MM.1S (cell line): ENCODE measurements at regions not wholly inside any gene's neighbourhood (a gene's known extent, or its start where the extent isn't known, plus 50 kb on each side); places are given as distances from the start of the nearest gene placed in this dataset.

Experiments used
- DNase-seq: peaks from one replicate; pipeline ENCODE4 v3.0.0-alpha.2; 2015
- H2AFZ ChIP-seq: fragments of 300-600 bp; sonication (generic); 2 replicates; pipeline ENCODE4 v1.6.0; 2016; ENCODE audit warnings: antibody characterized with exemption, low read length
- H3F3A ChIP-seq: fragments of 300-600 bp; sonication (generic); 2 replicates; pipeline ENCODE4 v1.6.1; 2016; ENCODE audit warnings: mild to moderate bottlenecking, antibody characterized with exemption, low read length, moderate library complexity, mixed read lengths; ENCODE audit not compliant: insufficient read depth
- H3K27ac ChIP-seq: fragments of 300-600 bp; sonication (generic); 2 replicates; pipeline ENCODE4 v1.5.1; 2016; ENCODE audit warnings: mild to moderate bottlenecking, low read length
- H3K27me3 ChIP-seq: fragments of 300-600 bp; sonication (generic); replicated peaks from 2 replicates; pipeline ENCODE4 v1.6.0; 2016; ENCODE audit warnings: low read length; ENCODE audit not compliant: insufficient read depth
- H3K36me3 ChIP-seq: fragments of 300-600 bp; sonication (generic); replicated peaks from 2 replicates; pipeline ENCODE4 v1.6.1; 2016; ENCODE audit warnings: mild to moderate bottlenecking, low read length, mixed read lengths; ENCODE audit not compliant: insufficient read depth
- H3K4me1 ChIP-seq: fragments of 300-600 bp; sonication (generic); 2 replicates; pipeline ENCODE4 v1.6.1; 2016; ENCODE audit warnings: low read length, mixed read lengths
- H3K4me2 ChIP-seq: fragments of 300-600 bp; sonication (generic); 2 replicates; pipeline ENCODE4 v1.6.0; 2016; ENCODE audit warnings: low read depth, low read length
- H3K4me3 ChIP-seq: fragments of 300-600 bp; sonication (generic); 2 replicates; pipeline ENCODE4 v1.5.1; 2016; ENCODE audit warnings: low read length, mixed read lengths
- H3K79me2 ChIP-seq: fragments of 300-600 bp; sonication (generic); 2 replicates; pipeline ENCODE4 v1.6.1; 2016; ENCODE audit warnings: mixed run types, low read length, mixed read lengths
- H3K9ac ChIP-seq: fragments of 300-600 bp; sonication (generic); 2 replicates; pipeline ENCODE4 v1.6.1; 2016; ENCODE audit warnings: low read length, mixed read lengths
- H3K9me2 ChIP-seq: fragments of 300-600 bp; sonication (generic); replicated peaks from 2 replicates; pipeline ENCODE4 v1.6.1; 2016; ENCODE audit warnings: mild to moderate bottlenecking, low read length, mixed read lengths; ENCODE audit not compliant: insufficient read depth
- H3K9me3 ChIP-seq: fragments of 300-600 bp; sonication (generic); replicated peaks from 2 replicates; pipeline ENCODE4 v1.6.1; 2016; ENCODE audit warnings: mild to moderate bottlenecking, low read length, mixed read lengths; ENCODE audit not compliant: insufficient read depth
- H4K20me1 ChIP-seq: fragments of 300-600 bp; sonication (generic); 2 replicates; pipeline ENCODE4 v1.6.1; 2016; ENCODE audit warnings: mild to moderate bottlenecking, low read length, moderate library complexity, mixed read lengths; ENCODE audit not compliant: insufficient read depth
- CTCF ChIP-seq: fragments of 300-600 bp; sonication (generic); IDR thresholded peaks from 2 replicates; pipeline ENCODE4 v1.5.1; 2016; ENCODE audit warnings: antibody characterized with exemption, low read length, mixed read lengths
- EZH2 ChIP-seq: fragments of 300-600 bp; sonication (generic); optimal IDR thresholded peaks from 2 replicates; pipeline ENCODE3; 2017; ENCODE audit warnings: low read depth, mild to moderate bottlenecking, antibody characterized with exemption, low read length, mixed read lengths
- EZH2phosphoT487 ChIP-seq: fragments of 300-600 bp; sonication (generic); IDR thresholded peaks from 2 replicates; pipeline ENCODE4 v1.6.1; 2018; ENCODE audit warnings: antibody characterized with exemption, low read length

DNA sequence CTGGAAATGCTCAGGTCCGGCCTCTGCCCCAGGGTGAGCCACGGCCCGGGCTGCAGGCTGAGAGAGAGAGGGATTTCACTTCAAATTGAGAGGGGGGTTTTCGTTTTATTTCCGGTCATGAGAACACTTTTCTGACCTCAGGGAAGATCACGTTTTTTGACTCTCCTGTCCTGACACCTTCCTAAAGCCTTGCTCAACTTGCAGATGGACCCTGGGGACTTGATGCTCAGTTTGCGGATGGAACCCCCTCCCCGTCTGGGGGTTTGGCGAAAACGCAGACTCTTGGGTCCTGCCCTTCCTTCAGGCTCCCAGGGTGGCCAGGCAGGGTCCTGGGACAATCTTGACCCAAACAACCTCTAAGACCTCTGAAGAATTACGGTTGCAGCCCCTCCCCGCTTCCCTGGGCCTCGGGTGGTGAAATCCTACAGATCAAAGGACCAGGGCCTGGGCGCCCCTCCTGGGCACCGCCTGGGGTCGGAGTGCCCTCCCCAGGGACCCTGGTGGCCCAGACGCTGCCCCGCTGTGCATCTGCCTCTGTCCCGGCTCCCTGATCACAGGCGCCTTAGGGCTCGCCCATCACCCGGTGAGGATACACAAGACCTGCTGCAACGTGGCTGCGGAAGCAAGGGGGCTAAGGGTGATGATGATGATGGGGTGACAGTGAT lies 148.2 kb downstream of the ERMARD start:
- Histone ChIP-seq H4K20me1 (no peaks in the 10 kb centered on the region), H3K79me2 (no peaks in the 10 kb centered on the region), H3K27me3 (no peaks in the 10 kb centered on the region), H3K27ac (no peak overlapping the region), H3K4me2 (no peak overlapping the region), H3K9me3 (no peaks in the 10 kb centered on the region), H3F3A (no peaks in the 10 kb centered on the region), H3K4me3 (no peak overlapping the region), H3K9me2 (no peaks in the 10 kb centered on the region), H3K9ac (no peak overlapping the region), H3K36me3 (no peaks in the 10 kb centered on the region), H3K4me1 (no peaks in the 10 kb centered on the region), H2AFZ (no peak overlapping the region)
- no peak for TF ChIP-seq CTCF
- no peak for TF ChIP-seq EZH2
- TF ChIP-seq EZH2phosphoT487, result no peak
- DNase-seq, result no peak

DNA sequence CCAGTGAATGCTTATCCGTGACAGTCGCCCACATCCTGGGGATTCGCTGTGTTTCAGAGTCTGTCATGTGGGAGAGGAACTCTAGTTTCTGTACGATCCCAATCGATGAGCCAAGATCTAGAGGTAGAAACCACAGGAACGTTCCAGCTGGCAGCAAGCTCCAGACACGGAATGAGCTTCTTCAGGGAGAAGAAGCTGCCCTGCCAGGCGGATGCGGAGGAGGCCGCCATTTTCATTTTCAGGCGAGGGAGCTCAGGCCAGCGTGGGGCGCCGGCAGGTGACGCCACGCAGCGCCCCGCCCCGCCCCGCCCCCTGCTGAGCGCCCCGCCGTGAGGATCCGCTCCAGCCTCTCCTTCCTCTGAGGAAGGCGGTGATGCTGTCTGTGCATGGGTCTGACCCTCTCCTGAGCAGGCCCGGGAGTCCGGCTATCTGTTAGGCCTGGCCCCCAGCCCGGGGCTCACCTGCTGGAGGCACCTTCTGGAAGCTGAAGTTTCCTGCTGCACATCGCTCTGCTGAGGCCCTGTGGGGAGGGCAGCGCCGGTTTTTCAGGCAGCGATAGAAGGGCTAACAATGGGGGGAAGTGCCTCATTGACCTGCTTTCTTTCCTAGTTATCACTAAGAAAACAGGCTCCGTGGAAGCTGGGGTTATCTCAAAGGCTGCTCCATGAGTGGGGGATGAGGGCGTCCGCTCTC lies 147.5 kb downstream of the ERMARD start:
- DNase-seq, result no peak
- no peak for TF ChIP-seq EZH2phosphoT487
- TF ChIP-seq CTCF, result no peak
- no peaks in the 10 kb centered on the region for H3F3A ChIP-seq
- no peak overlapping the region for H3K9ac ChIP-seq
- 0 out of 2 replicates have a peak overlapping the region, but pooled peaks have one; percentile 19 for H2AFZ ChIP-seq
- H3K9me3 ChIP-seq, result no peaks in the 10 kb centered on the region
- H3K4me3 ChIP-seq, result no peak overlapping the region
- H3K27me3 ChIP-seq, result no peaks in the 10 kb centered on the region
- no peaks in the 10 kb centered on the region for H4K20me1 ChIP-seq
- H3K4me1 ChIP-seq, result no peaks in the 10 kb centered on the region
- H3K36me3 ChIP-seq, result no peaks in the 10 kb centered on the region
- H3K4me2 ChIP-seq, result no peak overlapping the region
- no peak overlapping the region for H3K27ac ChIP-seq
- H3K79me2 ChIP-seq, result no peaks in the 10 kb centered on the region
- no peaks in the 10 kb centered on the region for H3K9me2 ChIP-seq

DNA sequence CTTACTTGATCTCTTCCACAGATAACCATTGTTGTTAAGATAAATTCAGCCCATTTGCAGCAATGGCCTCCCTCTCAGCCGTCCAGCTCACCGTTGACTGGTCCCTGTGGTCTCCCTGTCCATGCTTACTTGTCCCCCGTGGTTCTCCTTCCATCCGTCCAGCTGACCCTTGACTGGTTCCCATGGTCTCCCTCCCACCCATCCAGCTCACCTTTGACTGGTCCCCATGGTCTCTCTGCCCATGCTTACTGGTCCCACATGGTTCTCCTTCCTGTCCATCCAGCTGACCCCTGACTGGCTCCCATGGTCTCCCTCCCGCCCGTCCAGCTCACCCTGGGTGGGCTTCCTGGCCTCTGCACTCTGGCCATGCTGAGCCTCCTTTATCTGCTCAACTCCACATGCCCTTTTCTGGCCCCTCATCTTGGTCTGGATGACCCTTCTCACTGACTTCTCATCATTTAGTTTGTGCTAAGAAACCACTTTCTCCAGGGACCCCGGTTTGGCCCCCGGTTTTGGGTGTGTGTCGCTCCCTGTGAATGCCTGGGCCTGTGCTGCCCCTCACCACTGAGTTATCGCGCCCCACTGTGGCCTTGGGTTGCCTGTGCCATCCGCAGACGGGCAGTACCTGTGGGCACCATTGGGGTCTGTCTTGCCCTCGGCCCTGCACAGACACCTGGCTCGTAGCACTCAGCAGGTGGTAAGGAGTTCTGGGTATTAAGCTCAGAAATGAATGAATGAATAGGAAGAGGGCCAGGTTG lies 146.4 kb downstream of the ERMARD start:
- no peaks in the 10 kb centered on the region for H3K36me3 ChIP-seq
- H2AFZ ChIP-seq, result no peak overlapping the region
- TF ChIP-seq EZH2phosphoT487 (no peak), CTCF (no peak), EZH2 (no peak)
- no peaks in the 10 kb centered on the region for H3K79me2 ChIP-seq
- no peak overlapping the region for H3K4me2 ChIP-seq
- no peaks in the 10 kb centered on the region for H3K4me1 ChIP-seq
- no peaks in the 10 kb centered on the region for H3K9me2 ChIP-seq
- no peak overlapping the region for H3K4me3 ChIP-seq
- no peaks in the 10 kb centered on the region for H3F3A ChIP-seq
- H3K27ac ChIP-seq, result no peak overlapping the region
- H3K27me3 ChIP-seq, result no peaks in the 10 kb centered on the region
- H4K20me1 ChIP-seq, result no peaks in the 10 kb centered on the region
- no peaks in the 10 kb centered on the region for H3K9me3 ChIP-seq
- H3K9ac ChIP-seq, result no peak overlapping the region
- no peak for DNase-seq
